ENCODE measurements at regions not wholly inside any gene's neighbourhood (a gene's known extent, or its start where the extent isn't known, plus 50 kb on each side); places are given as distances from the start of the nearest gene placed in this dataset.

- Histone ChIP-seq H3K27me3 (replicated peaks in 1 of 7) (no peaks in the 10 kb centered on the region), H3K4me3 (no peak overlapping the region), H3K36me3 (no peaks in the 10 kb centered on the region), H3K9me3 (peaks cover 0 to 18% (median 0%) of the 10 kb centered on the region in 8 donors), H3K4me1 (no peaks in the 10 kb centered on the region), H3K27ac (no peak overlapping the region)
- TF ChIP-seq CTCF (IDR thresholded peaks at IDR 0.05 in 8 of 11, conservative IDR thresholded peaks at IDR 0.05 in 3 of 11) (no peak), POLR2A (IDR thresholded peaks at IDR 0.05) (no peak)
- 82 to 93% (median 92%) methylated on average over 2 of the region's 2 CpGs for whole genome bisulfite sequencing, 5 donors
- DNase-seq: no peak
- intact Hi-C loops (cut with DNase I; ENCODE audit: low total_unique reads): no loop called here
Measured at GRCh38 chr2:104250635-104251034, 603.3 kb upstream of the POU3F3 start.

DNA sequence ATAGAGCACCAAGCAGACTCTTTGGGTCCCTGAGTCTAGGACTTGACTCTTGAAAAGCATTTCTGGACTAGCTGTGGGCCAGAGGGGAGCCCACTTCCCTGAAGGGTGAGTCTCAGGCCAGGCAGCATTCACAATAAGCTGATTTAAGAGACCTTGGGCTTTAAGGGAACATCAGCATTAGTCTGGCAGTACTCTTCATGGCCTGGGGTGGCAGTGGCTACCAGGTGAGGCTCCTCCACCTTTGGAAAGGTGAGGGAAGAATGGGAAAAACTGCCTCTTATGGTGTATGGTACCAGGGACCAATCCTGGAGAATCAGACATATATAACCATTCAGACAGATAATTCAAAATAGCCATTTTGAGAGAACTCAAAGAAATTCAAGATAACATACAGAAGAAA lies 599.9 kb upstream of the POU3F3 start:
- Histone ChIP-seq H3K36me3 (no peaks in the 10 kb centered on the region), H3K27me3 (replicated peaks in 1 of 7) (no peaks in the 10 kb centered on the region), H3K4me3 (no peak overlapping the region), H3K4me1 (no peaks in the 10 kb centered on the region), H3K27ac (no peak overlapping the region), H3K9me3 (peaks cover 0 to 34% (median 17%) of the 10 kb centered on the region in 8 donors)
- DNase-seq: no peak
- intact Hi-C loops (cut with DNase I; ENCODE audit: low total_unique reads): no loop called here
- no peak for TF ChIP-seq POLR2AphosphoS5 (IDR thresholded peaks at IDR 0.05)
- no peak for TF ChIP-seq CTCF (IDR thresholded peaks at IDR 0.05 in 8 of 11, conservative IDR thresholded peaks at IDR 0.05 in 3 of 11)
- TF ChIP-seq POLR2A (IDR thresholded peaks at IDR 0.05): no peak

DNA sequence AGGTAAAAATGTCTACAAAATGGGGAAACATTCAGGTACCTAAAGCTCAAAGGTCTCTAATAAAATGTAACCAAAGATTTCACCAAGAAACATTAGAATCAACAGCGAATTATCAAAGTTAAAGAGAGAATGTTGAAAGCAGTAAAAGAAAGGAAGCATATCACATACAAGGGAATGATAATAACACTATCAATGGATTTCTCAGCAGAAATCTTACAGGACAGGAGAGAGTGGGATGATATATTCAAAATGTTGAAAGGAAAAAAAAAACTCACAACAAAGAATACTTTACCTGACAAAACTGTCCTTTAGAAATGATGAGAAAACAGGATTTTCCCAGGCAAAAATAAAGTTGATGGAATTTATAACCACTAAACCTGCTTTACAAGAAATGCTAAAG lies 591.2 kb upstream of the POU3F3 start:
- DNase-seq: no peak
- TF ChIP-seq POLR2AphosphoS5 (IDR thresholded peaks at IDR 0.05): no peak
- no peak for TF ChIP-seq CTCF (IDR thresholded peaks at IDR 0.05 in 8 of 11, conservative IDR thresholded peaks at IDR 0.05 in 3 of 11)
- TF ChIP-seq POLR2A (IDR thresholded peaks at IDR 0.05): no peak
- Histone ChIP-seq H3K4me1 (no peaks in the 10 kb centered on the region), H3K27ac (no peak overlapping the region), H3K4me3 (no peak overlapping the region), H3K27me3 (replicated peaks in 1 of 7) (no peaks in the 10 kb centered on the region), H3K9me3 (peaks cover 3 to 77% (median 71%) of the 10 kb centered on the region in 8 donors), H3K36me3 (no peaks in the 10 kb centered on the region)
- intact Hi-C loops (cut with DNase I; ENCODE audit: low total_unique reads): no loop called here
- 85 to 91% (median 87%) methylated on average over 1 of the region's 1 CpG for WGBS, 5 donors

DNA sequence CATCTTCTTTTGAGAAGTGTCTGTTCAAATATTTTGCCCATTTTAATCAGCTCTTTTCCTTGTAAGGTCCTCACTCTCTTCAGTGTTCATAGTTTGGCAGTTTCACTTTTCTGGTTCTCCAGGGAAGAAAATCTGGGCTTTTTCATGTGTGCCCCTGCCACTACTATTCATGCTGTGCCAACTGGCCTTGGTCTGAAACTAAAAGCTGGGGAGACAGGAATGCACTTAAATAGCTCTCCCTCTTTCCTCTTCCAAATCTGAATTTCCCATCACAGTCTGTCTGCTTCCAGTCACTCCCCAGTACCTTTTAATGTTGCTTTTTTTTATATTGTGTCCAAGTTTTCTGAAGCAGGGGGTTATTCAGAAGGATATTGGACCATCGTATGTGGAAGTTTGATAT lies 574.3 kb upstream of the POU3F3 start:
- Histone ChIP-seq H3K27me3 (replicated peaks in 1 of 7) (no peaks in the 10 kb centered on the region), H3K4me1 (no peaks in the 10 kb centered on the region), H3K9me3 (no peaks in the 10 kb centered on the region), H3K27ac (no peak overlapping the region), H3K36me3 (no peaks in the 10 kb centered on the region), H3K4me3 (no peak overlapping the region)
- 73 to 86% (median 78%) methylated on average over 1 of the region's 1 CpG for WGBS, 5 donors
- TF ChIP-seq CTCF (IDR thresholded peaks at IDR 0.05 in 8 of 11, conservative IDR thresholded peaks at IDR 0.05 in 3 of 11) (no peak), POLR2AphosphoS5 (IDR thresholded peaks at IDR 0.05) (no peak), POLR2A (IDR thresholded peaks at IDR 0.05) (no peak)
- intact Hi-C loops (cut with DNase I; ENCODE audit: low total_unique reads): no loop called here
- no peak for DNase-seq

All from spleen (tissue), 11 donors.